ENCODE measurements at regions not wholly inside any gene's neighbourhood (a gene's known extent, or its start where the extent isn't known, plus 50 kb on each side); places are given as distances from the start of the nearest gene placed in this dataset.

DNA sequence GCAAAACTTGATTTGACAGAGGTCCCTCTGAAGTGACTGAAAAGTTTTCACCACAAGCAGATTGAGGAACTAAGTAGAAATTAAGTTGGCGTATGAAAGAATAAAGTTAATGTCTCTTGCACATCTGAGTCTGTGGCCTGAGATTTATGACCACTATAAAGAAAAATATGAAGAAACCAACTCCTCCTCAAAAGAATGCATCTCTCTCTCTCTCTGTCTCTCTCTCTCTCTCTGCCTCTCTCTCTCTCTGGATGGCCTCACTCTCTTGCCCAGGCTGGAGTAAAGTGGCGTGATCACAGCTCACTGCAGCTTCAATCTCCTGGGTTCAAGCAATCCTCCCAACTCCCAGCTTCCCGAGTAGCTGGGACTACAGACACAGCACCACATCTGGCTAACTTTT lies 55.2 kb downstream of the RPL22L1 start:
- Mint-ChIP-seq H3K4me1 (peaks cover 54% of the 10 kb centered on the region), H3K36me3 (ENCODE audit: low read depth) (no peaks in the 10 kb centered on the region), H3K27ac (peak overlapping the region; percentile 65 to 86 (median 70)), H3K27me3 (ENCODE audit: low read depth) (no peaks in the 10 kb centered on the region), H3K4me3 (no peak overlapping the region), H3K9me3 (no peaks in the 10 kb centered on the region)
- TF ChIP-seq CTCF (IDR thresholded peaks at IDR 0.05; ENCODE audit: unreplicated experiment in 3 of 3): no peak

GRCh38 chr3:170813266-170813665 lies 56.7 kb downstream of the RPL22L1 start:
- Mint-ChIP-seq H3K27ac (peak overlapping the region; percentile 34 to 66 (median 65)), H3K27me3 (ENCODE audit: low read depth) (no peaks in the 10 kb centered on the region), H3K4me1 (peaks cover 66% of the 10 kb centered on the region), H3K9me3 (no peaks in the 10 kb centered on the region), H3K4me3 (peak overlapping the region in 1 of 3 experiments; percentile 28), H3K36me3 (ENCODE audit: low read depth) (no peaks in the 10 kb centered on the region)
- TF ChIP-seq CTCF (IDR thresholded peaks at IDR 0.05; ENCODE audit: unreplicated experiment in 3 of 3): no peak

GRCh38 chr3:170811928-170812591 lies 57.9 kb downstream of the RPL22L1 start:
- TF ChIP-seq CTCF (IDR thresholded peaks at IDR 0.05; ENCODE audit: unreplicated experiment in 3 of 3): peak; percentile 81 to 88 (median 87)
- Mint-ChIP-seq H3K27ac (peak overlapping the region; percentile 34 to 66 (median 65)), H3K27me3 (ENCODE audit: low read depth) (no peaks in the 10 kb centered on the region), H3K36me3 (ENCODE audit: low read depth) (no peaks in the 10 kb centered on the region), H3K4me3 (peak overlapping the region in 1 of 3 experiments; percentile 45), H3K4me1 (peaks cover 66% of the 10 kb centered on the region), H3K9me3 (peaks cover 3% of the 10 kb centered on the region)

DNA sequence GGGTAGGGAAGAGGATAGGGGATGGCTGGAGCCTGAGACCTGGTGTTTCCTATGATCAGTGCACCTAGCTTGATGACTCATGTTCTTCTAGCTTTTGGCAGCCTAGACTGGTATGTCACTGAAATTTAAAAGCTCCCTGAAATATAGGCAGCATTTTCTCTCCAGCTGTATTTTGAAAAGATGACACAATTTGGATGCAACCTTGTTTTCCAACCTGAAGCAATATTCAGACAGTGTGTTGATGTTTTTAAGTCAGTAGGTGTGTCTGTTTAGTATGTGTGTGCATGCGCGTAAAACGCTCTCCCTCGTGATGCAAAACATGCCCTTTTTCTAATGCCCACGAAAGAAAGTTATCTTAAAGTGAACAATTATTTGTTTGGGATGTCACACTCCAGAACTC lies 58.5 kb downstream of the RPL22L1 start:
- Mint-ChIP-seq H3K4me1 (peaks cover 66% of the 10 kb centered on the region), H3K27me3 (ENCODE audit: low read depth) (no peaks in the 10 kb centered on the region), H3K4me3 (no peak overlapping the region), H3K27ac (peak overlapping the region; percentile 34 to 66 (median 65)), H3K9me3 (peaks cover 3% of the 10 kb centered on the region), H3K36me3 (ENCODE audit: low read depth) (no peaks in the 10 kb centered on the region)
- no peak for TF ChIP-seq CTCF (IDR thresholded peaks at IDR 0.05; ENCODE audit: unreplicated experiment in 3 of 3)

DNA sequence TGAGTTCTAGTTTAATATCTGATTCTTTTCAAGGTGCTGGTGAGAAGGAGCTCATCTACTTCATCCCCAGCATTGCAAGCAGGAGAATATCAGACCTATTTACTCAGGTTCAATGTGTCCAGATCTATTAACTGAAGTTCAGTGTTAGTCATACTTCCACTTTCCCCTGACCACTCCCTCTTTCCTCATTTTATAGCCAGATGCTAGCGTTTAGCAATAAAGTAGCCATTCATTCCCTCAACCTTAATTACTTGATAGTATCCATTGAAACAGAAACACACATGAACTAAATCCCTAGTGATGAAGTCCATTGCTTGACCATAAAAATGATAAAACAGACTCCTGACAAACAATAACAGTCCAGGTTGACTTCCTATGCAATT lies 60.0 kb downstream of the RPL22L1 start:
- H3K4me3 Mint-ChIP-seq: no peak overlapping the region
- H3K4me1 Mint-ChIP-seq: peaks cover 56% of the 10 kb centered on the region
- H3K27me3 Mint-ChIP-seq (ENCODE audit: low read depth): no peaks in the 10 kb centered on the region
- no peak for TF ChIP-seq CTCF (IDR thresholded peaks at IDR 0.05; ENCODE audit: unreplicated experiment in 3 of 3)
- no peaks in the 10 kb centered on the region for H3K36me3 Mint-ChIP-seq (ENCODE audit: low read depth)
- peaks cover 3% of the 10 kb centered on the region for H3K9me3 Mint-ChIP-seq
- H3K27ac Mint-ChIP-seq: peak overlapping the region; percentile 16 to 83 (median 56)
